NCI-H2196 treated with DMSO at 0.1 percent for 48 hours (cell line): ENCODE measurements at regions not wholly inside any gene's neighbourhood (a gene's known extent, or its start where the extent isn't known, plus 50 kb on each side); places are given as distances from the start of the nearest gene placed in this dataset.

Experiments used
- DNase-seq: peaks from one replicate; lab custom pipeline; 2025; ENCODE audit not compliant: unreplicated experiment; lab: John Stamatoyannopoulos, UW

DNA sequence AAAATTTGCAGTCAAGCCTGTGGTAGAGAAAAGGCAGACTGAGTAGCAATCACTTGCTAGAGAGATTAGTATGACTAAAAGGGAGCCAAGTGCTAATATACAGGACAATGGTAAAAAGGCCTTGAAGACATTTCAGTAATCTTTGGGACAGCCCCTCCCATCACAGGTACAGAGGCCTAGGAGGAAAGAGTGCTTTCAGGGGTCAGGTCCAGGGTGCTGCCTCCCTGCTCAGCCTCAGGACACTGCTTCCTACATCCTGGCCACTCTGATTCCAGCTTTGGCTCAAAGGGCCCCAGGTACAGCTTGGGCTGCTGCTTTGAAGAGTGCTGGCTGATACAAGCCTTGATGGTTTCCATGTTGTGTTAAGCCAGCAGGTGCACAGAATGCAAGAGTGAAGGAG is 543.5 kb downstream of the MMUT start:
- DNase-seq, result no peak

DNA sequence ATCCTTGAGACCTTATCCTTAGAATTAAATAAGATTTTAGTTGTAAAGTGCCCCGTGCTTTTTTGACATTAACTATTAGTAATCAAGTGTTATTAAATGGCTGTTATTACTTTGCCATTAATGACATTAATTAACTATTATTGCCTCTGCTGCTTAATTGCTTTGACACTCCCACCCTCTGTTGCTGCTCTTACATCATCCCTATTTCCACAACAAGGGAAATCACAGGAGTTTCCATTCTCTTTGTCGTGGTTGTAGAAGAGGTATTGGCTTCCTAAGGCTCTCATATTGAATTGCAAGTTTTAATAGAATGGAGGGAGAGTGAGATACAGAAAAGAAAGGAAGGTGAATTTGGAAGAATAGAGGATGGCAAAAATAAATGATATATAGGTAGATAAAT is 545.8 kb downstream of the MMUT start:
- DNase-seq, result no peak

DNA sequence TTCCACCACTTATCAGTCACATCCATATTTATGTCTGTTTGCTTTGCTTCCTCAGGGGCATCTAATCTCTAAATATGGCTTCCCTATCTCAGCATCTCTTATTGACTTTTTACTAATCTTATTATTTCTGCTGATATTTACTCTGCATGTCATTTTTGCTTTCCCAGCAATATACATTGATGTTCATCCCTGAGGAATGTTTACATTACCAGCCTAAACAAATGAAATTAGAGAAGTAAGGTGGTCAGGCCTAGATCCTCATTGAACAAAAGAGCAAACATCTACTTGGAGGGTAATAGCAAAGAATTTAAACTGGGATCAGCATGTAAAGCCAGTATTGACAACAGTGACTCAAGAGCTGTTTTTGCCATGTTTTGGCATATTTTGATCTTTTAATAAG is 546.4 kb downstream of the MMUT start:
- no peak for DNase-seq

DNA sequence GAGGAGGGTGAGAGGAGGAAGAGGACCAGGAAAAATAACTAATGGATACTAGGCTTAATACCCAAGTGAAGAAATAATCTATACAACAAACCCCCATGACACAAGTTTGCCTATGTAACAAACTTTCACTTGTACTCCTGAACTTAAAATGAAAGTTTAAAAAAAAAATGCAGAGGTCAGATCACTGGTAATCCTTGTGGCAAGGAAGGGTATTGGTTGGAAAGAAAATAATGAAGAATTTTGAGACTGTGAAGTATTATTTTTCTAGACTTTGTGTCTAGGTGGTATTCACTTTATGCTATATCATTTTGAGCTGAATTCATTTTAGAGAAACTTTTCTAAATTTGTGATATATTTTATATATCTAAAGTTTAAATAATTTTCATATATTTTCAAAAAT is 547.5 kb downstream of the MMUT start:
- DNase-seq, result no peak

DNA sequence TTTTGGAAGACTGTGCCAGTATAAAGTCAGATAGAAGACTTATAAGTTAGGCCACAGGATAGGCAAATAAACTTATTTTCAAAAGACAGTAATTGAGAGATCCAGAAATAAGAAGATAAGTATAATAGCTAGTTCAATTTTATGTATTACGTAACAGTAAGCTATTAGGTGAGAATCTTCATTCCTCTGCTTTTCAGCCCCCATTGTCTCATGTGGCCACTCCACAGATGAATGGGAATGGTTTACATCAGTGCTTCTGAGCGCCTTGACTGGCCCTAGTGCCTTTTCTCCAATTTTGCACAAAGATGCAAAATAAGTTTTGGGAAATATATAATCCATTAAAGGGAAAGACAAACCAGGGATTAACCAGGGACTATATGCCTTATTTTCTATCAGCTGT is 550.5 kb downstream of the MMUT start:
- DNase-seq, result no peak

DNA sequence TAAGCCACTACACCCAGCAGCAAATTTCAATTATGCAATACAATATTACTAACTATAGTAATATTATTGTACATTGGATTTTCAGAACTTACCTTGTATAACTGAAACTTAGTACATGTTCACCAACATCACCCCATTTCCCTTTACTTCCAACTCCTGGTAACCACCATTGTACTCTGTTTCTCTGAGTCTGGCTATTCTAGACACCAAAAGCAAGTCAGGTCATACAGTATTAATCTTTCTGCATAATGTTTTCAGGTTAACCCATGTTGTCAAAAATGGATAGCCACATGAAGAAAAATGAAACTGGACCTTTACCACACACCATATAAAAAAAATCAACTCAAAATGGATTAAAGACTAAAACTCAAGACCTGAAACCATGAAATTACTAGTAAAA is 558.2 kb downstream of the MMUT start:
- DNase-seq, result no peak

DNA sequence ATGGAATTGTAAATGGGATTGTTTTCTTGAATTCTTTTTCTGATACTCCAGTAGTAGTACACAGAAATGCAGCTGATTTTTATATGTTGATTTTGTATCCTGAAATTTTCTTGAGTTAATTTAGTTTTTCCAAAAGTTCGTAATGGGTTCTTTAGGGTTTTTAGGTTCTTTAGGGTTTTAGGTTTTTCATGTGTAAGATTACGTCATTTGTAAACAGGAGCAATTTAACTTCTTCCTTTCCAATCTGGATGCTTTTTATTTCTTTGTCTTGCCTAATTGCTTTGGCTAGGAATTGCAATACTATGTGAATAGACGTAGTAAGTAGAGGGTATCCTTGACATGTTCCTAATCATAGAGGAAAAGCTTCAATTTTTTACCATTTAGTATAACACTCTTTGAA is 568.6 kb downstream of the MMUT start:
- DNase-seq, result no peak

DNA sequence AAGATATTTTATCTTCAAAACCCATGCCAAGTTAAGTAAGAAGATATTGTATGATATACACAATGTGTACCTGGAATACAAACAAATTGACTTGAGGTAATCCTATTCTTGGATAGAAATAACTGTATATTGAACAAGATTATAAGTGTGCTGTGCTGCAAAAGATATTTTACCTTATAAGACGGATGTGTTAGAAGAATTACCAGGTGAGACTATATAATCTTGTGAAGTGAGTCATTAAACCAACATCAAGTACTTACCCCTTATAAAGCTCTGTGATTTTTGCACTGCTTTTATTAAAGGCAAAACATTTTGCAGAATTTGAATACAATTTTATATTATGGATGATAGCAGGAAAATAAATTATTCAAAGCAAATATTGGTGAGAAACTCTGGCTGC is 570.0 kb downstream of the MMUT start:
- DNase-seq, result no peak

DNA sequence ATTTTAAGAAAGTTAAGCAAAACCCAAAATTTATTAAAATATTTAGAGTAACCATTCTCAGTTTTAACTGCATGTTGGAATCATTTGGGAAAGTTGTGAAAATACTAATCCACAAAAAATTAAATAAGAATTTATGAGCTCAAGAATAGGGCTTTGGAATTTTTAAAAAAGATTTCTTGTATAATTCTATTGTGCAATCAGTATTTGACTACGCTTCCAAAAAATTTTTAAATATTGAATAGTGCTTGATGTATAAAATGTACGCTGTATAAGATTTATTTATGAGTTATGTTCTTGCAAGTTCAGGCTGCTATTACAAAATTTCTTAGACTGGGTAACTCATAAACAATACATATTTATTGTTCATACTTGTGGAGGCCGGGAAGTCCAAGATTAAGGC is 571.7 kb downstream of the MMUT start:
- DNase-seq, result no peak

DNA sequence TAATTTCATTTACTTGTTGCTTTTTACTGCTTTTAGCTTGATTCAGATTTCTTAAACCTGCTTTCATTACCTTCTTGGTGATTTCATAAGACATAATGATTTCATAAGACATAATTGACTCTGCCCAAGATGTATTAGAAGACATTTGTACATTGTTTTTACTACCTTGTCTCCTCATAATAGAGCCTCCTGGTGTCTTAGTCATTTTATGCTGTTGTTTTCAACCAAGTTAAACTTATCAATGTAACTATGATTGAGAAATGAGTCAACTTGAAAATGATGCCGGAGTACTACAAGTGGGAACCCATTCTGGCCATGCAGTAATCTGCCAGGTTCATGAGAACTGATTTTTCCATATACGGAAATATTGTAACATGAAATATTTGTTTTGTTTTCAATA is 573.6 kb downstream of the MMUT start:
- no peak for DNase-seq

DNA sequence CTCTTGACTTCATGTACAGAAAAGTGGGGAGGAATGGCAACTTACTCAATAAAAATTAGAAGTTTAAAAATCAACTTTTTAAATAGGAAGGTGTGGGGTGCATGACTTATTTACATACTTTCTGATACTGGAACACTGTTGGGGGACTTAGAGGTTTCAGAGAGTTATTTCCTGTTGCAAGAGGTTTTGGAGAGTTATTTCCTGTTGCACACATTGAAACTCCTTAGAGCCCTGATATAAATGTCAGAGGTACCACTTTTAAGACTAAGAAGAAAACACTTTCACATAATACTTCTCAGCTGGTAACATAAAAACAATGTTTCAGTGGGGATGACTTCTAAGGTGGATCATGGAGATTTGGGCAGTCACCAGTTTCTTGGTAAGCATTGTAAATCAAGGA is 579.9 kb downstream of the MMUT start:
- DNase-seq, result no peak

DNA sequence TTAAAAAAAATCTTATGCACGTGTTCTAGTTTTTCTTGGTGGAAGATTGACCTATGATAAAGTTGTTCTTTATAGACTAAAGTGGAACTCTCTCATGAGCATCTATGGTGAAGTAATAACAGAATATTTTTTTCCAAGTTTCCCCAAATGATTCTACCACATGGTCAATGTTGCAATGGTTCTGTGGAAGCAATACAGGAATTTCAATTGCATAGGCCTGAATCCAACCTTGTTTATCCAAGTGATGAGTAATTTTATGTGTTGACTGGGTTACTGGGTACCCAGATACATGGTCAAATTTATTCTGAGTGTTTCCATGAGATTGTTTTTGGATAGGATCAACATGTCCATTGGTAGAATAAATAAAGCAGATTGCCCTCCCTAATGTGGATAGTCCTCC is 581.5 kb downstream of the MMUT start:
- no peak for DNase-seq

DNA sequence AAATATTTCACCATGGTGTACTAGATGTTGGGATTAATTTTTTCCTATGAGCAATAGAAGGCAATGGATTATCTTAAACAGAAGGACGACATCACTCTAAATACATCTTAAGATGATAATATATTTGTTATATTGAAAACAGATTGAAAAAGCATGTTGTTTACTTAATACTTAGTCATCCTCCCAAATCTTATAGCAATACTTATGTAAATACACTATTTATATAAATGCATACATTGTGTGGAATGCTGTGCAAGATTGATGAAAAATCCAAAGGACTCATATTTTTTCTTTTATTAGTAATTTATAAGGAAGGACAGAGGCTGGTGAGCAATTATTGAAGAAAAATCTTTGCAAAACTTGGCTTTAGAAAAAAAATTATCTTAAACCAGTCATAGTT is 593.5 kb downstream of the MMUT start:
- DNase-seq, result no peak

DNA sequence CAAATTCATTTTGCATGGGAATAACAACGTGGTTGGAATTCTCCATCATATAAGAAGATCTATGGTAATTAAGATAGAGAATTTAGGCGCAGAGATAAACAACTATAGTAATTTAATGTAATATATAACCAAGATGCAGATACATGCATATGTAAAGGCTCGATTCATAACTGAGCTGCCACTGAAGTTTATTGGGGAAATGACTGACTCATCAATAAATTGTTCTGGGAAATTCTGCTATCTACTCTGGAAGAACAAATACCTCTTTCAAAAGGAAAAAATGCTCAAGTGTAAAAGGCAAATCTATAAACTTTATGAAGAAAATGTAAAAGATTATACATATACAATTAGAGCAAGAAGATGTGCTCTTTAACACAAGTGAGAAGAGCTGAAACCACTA is 596.4 kb downstream of the MMUT start:
- DNase-seq, result no peak

DNA sequence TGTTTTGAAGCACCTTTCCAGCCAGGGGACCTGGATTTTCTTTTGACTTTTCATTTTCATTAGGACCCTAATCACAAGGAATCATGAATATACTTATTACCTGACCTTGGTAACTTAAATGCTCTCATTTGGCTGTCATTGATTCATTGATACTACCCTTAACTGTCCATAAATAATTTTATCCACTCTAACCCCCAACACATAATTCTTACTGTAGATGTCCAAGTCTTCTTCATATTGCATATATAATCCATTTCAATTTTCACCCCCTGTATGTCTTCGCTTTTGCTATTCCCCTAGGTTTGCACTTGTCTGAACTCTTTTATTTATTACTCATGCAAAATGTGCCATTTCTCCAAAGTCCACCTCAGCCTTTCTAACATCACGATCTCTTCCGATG is 602.9 kb downstream of the MMUT start:
- DNase-seq, result no peak

DNA sequence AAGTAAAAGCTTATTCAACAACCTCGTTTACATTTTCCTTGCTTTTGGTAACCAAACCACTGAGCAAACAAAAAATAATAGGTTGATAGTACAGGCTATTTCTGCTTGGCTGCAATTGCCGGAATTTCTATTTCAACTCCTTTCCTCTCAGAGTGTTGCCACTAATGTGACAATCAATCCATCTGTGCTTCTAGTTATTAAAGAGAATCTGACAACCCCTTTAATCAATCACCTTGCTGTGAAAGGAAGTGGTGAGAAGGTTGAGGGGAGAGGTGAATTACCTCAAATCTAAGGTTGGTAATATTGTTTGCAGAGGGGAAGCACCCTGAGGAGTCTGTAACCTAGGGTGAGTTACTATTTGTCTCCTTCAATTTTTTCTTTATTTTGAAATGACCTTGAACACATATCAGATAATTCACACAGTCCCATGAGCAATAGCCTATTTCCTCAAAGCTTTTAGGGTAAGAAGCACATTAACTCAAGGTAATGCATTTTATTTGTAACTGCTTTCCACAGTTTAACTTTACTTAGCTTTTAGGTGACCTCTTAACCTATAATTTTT is 603.4 kb downstream of the MMUT start:
- no peak for DNase-seq

DNA sequence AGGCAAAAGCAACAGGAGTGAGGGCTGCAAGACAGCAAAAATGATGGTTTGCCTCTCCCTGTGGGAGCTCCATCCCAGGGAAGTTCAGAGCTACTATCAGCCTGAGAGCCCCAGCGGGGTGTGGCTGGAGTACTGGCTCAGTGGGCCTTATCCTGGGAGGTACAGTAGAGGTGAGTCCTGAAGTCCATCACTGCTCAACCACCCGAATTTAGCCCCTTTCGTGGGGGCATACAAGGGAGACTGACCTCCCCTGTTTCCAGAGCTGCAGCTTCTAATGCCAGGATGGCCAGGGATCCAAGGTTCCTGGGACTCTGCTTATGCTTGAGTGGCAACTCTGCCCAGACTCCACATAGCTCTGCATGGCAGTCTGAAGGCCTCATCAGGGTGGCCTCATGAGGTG is 617.8 kb downstream of the MMUT start:
- no peak for DNase-seq

DNA sequence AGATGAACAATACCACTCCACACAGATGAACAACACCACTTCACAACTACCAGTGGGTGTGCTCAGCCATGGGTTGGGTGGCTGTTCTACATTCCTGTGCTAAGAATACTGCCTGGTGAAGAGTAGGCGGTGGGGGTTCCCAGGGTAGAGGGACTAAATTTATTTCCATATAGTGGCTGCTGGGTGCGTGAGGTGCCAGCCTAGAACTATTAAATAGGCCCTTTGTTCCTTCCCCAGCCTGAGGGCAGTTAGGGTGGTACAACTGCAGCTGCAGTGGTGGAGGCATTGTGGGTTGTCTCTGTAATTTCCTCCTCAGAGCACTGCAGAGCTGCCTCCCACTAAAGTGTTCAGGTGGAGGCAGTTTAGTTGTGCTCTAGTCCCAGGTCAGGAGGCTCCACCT is 618.4 kb downstream of the MMUT start:
- DNase-seq, result no peak

DNA sequence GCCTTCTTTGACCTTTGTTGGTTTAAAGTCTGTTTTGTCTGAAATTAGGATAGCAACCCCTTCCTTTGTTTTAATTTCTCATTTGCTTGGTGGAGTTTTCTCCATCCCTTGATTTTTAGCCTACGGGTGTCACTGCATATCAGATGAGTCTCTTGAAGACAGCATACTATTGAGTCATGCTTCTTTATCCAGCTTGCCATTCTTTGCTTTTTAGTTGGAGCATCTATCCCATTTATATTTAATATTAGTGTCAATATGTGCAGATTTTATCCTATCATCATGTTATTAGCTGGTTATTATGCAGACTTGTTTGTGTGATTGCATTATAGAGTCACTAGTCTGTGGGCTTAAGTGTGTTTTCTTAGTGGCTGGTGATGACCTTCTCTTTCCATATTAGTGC is 622.2 kb downstream of the MMUT start:
- DNase-seq, result no peak

DNA sequence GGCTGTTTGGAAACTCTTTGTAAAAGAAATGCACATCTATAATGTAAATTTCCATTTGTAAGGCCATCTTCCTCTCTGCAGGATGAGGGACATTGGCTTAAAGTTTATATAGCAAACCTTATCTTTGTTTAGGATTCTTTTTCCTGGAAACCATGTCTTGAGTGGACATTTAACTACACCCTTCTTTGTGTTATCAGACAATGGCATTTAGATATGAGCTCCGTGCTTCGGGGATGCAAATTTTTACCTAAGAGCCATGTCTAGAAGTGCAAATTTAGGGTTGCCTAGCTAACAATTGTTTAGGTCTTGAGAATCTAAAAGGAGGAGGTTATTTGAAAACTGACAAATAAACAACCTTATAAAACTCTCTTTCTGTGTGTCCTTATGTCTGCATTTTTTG is 623.8 kb downstream of the MMUT start:
- DNase-seq, result no peak

DNA sequence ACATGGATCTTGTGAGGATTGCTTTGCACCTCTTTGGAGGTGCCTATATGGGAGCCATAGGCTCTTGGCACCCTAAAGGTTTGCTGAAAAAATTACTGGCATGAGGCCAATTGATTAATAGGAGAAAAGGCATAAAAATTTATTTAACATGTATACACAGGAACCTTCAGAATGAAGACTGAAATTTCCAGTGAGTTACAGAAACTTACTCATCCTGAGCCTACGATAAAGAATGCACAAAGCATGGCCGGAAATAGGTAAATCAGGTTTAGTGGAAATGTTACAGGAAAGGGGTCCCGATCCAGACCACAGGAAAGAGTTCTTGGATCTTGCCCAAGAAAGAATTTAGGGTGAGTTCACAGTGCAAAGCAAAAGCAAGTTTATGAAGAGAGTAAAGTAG is 625.3 kb downstream of the MMUT start:
- no peak for DNase-seq

DNA sequence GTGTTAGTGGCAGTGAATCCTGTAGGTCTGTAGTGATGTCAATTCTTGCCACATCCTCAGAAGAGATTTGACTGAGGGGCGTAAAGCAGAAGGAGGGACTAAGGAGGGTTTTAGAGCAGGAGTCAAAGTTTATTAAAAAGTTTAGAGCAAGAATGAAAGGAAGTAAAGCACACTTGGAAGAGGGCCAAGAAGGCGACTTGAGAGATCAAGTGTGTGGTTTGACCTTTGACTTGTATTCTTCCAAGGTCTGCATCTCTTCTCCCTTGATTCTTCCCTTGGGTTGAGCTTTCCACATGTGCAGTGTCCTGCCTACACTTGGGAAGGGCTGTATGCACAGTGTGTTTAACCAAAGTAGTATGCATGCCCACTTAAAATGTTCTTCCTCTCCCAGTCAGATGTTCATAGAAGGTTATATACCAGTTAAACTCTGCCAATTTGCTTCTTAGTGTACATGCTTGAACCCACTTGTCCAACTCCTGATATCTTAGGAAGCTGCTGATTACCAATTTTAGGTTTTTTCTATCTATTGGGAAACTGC is 627.6 kb downstream of the MMUT start:
- DNase-seq, result no peak

DNA sequence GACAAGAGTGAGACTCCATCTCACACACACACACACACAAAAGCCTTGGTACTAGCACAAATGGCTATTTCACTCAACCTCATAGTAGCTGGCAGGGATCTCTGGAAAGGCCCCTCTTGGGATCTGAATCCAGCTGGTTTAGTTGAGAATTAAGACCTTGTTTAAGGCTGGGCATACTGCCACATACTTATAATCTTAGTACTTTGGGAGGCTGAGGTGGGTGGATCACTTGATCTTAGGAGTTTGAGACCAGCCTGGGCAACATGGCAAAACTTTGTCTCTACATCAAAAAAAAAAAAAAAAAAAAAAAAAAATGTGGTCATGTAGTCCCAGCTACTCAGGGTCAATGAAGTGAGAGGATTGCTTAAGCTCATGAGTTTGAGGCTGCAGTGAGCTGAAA is 628.3 kb downstream of the MMUT start:
- no peak for DNase-seq

DNA sequence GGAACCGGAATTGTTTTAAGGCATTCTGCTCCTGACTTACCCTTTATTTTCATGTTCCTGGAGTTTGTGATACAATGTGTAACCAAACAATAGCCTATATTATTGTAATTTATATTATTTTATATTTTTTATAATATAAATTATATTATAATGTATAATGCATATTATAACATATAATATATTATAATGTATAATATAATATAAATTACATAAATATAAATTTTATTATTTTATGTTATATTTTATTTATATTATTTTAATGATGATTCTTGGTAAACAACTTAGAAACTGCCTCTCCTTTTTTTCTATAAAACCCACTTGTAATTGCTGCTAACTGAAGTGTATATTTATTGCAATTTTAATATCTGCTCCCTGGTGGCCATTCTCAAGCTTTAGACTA is 629.1 kb downstream of the MMUT start:
- no peak for DNase-seq
